ENCODE measurements at regions not wholly inside any gene's neighbourhood (a gene's known extent, or its start where the extent isn't known, plus 50 kb on each side); places are given as distances from the start of the nearest gene placed in this dataset.

GRCh38 chr2:65754219-65754618, 321.8 kb upstream of the SPRED2 start:
- Histone ChIP-seq H3K4me3 (ENCODE audit: extremely low read depth in 1 of 4, insufficient read depth in 2 of 4, low read depth in 3 of 4, low read length in 4 of 4) (no peak overlapping the region), H2BK20ac (ENCODE audit: low read length) (no peak overlapping the region), H4K8ac (ENCODE audit: extremely low read depth, insufficient read depth, low read length) (no peak overlapping the region), H3K4ac (replicated peaks; ENCODE audit: insufficient read length, low read depth, low read length) (no peak overlapping the region), H2BK120ac (replicated peaks; ENCODE audit: low read depth, low read length) (no peak overlapping the region), H2AK5ac (ENCODE audit: low read depth, low read length) (no peak overlapping the region), H2BK15ac (ENCODE audit: low read length) (no peak overlapping the region), H3K79me1 (ENCODE audit: low read depth, low read length) (no peaks in the 10 kb centered on the region), H3K79me2 (ENCODE audit: control insufficient read depth in 1 of 2, insufficient read depth in 2 of 2, low read length in 2 of 2) (no peaks in the 10 kb centered on the region), H3K36me3 (ENCODE audit: control insufficient read depth in 2 of 4, insufficient read depth in 4 of 4, low read length in 3 of 4) (no peaks in the 10 kb centered on the region), H4K5ac (ENCODE audit: insufficient read length, low read depth, low read length) (no peak overlapping the region), H3K56ac (replicated peaks; ENCODE audit: insufficient read length, low read depth, low read length) (no peak overlapping the region), H4K91ac (replicated peaks; ENCODE audit: insufficient read length, low read length) (no peak overlapping the region), H3K27ac (ENCODE audit: low read depth, low read length) (no peak overlapping the region), H2BK5ac (ENCODE audit: low read depth, low read length) (no peak overlapping the region), H3K27me3 (replicated peaks in 1 of 4; ENCODE audit: control insufficient read depth in 3 of 4, extremely low read depth in 1 of 4, insufficient read depth in 3 of 4, low read length in 3 of 4) (no peaks in the 10 kb centered on the region), H3K4me2 (ENCODE audit: insufficient read depth in 1 of 2, low read depth in 2 of 2, low read length in 2 of 2) (no peak overlapping the region), H3K9ac (replicated peaks in 1 of 4; ENCODE audit: extremely low read depth in 1 of 4, low read depth in 3 of 4, low read length in 3 of 4) (no peak overlapping the region), H3K23me2 (ENCODE audit: low read depth, low read length) (no peaks in the 10 kb centered on the region), H4K20me1 (replicated peaks in 1 of 2; ENCODE audit: control insufficient read depth in 1 of 2, insufficient read depth in 2 of 2, low read length in 2 of 2) (no peaks in the 10 kb centered on the region), H3K14ac (ENCODE audit: insufficient read length) (no peak overlapping the region), H2BK12ac (ENCODE audit: low read depth, low read length) (no peak overlapping the region), H3K23ac (ENCODE audit: insufficient read length) (no peak overlapping the region), H3K18ac (ENCODE audit: extremely low read depth, low read length) (no peak overlapping the region), H2AFZ (ENCODE audit: low read length) (no peak overlapping the region), H3K4me1 (replicated peaks in 1 of 4; ENCODE audit: control insufficient read depth in 3 of 4, insufficient read depth in 4 of 4, low read length in 3 of 4) (no peaks in the 10 kb centered on the region), H3K9me3 (ENCODE audit: insufficient read depth in 2 of 2, low read depth in 1 of 2, low read length in 1 of 2) (peaks cover 11 to 15% of the 10 kb centered on the region in 2 experiments)
- no peak for TF ChIP-seq SIRT6 (IDR thresholded peaks at IDR 0.05; ENCODE audit: low read length)
- no peak for TF ChIP-seq TBP (IDR thresholded peaks at IDR 0.05; ENCODE audit: low read depth, low read length)
- no peak for TF ChIP-seq KDM1A (IDR thresholded peaks at IDR 0.05; ENCODE audit: borderline replicate concordance, low read length)
- TF ChIP-seq ATF2 (IDR thresholded peaks at IDR 0.05; ENCODE audit: low read length): no peak
- TF ChIP-seq GABPA (IDR thresholded peaks at IDR 0.05; ENCODE audit: borderline replicate concordance, insufficient read depth, low read length): no peak
- no peak for TF ChIP-seq YY1 (IDR thresholded peaks at IDR 0.05; ENCODE audit: low read depth, low read length)
- no peak for TF ChIP-seq RBBP5 (IDR thresholded peaks at IDR 0.05; ENCODE audit: borderline replicate concordance, low read depth, low read length)
- TF ChIP-seq CTBP2 (IDR thresholded peaks at IDR 0.05; ENCODE audit: borderline replicate concordance, insufficient read depth, insufficient read length, low read length): no peak
- no peak for TF ChIP-seq PHF8 (conservative IDR thresholded peaks at IDR 0.05; ENCODE audit: low read depth, low read length)
- no peak for TF ChIP-seq TEAD4 (IDR thresholded peaks at IDR 0.05; ENCODE audit: low read depth, low read length)
- TF ChIP-seq HDAC2 (IDR thresholded peaks at IDR 0.05; ENCODE audit: borderline replicate concordance in 1 of 2, low read depth in 2 of 2, low read length in 2 of 2): no peak
- no peak for TF ChIP-seq RFX5 (IDR thresholded peaks at IDR 0.05; ENCODE audit: borderline replicate concordance, low read depth, low read length)
- TF ChIP-seq BCL11A (IDR thresholded peaks at IDR 0.05; ENCODE audit: low read depth in 2 of 2, low read length in 2 of 2): no peak
- no peak for DNase-seq (ENCODE audit: low read depth in 1 of 2, low spot score in 2 of 2)
- POLR2A ChIA-PET (ENCODE audit: partially characterized antibody): no interaction called here
- no peak for FAIRE-seq
- CTCF ChIA-PET (ENCODE audit: partially characterized antibody): no interaction called here
- WGBS, 2 experiments (ENCODE audit: extremely low coverage in 1 of 2, insufficient coverage in 1 of 2, insufficient read length in 1 of 2, insufficient replicate concordance in 2 of 2, low coverage in 1 of 2, low lambda C conversion rate in 2 of 2, missing lambda C conversion rate in 1 of 2): 95% methylated on average over 1 of the region's 1 CpG; no CpG with 5 or more reads in 1 of the 2 experiments
